ENCODE measurements at regions not wholly inside any gene's neighbourhood (a gene's known extent, or its start where the extent isn't known, plus 50 kb on each side); places are given as distances from the start of the nearest gene placed in this dataset.

DNA sequence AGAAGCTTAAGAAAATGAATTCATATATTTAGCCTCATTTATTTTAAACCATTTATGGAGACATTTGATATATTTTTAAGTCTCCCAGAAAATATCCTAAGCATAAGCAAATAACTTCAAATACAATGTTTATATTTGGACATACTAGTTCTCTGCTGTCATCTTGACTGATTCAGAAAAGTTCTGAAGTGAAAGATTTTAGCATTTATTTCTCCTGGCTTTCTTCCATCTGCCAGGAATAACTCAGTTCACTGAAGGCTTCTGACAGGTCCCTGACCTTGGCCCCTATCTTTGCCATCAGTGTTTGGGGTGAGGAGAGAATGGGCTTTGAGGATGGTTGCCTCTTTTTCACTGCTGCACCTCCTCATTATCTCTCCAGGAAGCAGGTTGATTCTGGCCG is 115.7 kb downstream of the SLIT2 start:
- no peaks in the 10 kb centered on the region for H3K9me3 ChIP-seq (ENCODE audit: severe bottlenecking)
- DNase-seq (ENCODE audit: low spot score) (no peak), ATAC-seq (ENCODE audit: low read depth) (no peak)
- H3K27ac ChIP-seq (ENCODE audit: poor library complexity, severe bottlenecking): no peak overlapping the region
- H3K4me3 ChIP-seq (ENCODE audit: severe bottlenecking): no peak overlapping the region
- H3K4me1 ChIP-seq (ENCODE audit: insufficient read depth, poor library complexity, severe bottlenecking): no peaks in the 10 kb centered on the region
- H3K27me3 ChIP-seq (ENCODE audit: insufficient read depth, poor library complexity, severe bottlenecking): no peaks in the 10 kb centered on the region
- H3K36me3 ChIP-seq (ENCODE audit: low read depth): no peaks in the 10 kb centered on the region
- TF ChIP-seq, protein P1, sequence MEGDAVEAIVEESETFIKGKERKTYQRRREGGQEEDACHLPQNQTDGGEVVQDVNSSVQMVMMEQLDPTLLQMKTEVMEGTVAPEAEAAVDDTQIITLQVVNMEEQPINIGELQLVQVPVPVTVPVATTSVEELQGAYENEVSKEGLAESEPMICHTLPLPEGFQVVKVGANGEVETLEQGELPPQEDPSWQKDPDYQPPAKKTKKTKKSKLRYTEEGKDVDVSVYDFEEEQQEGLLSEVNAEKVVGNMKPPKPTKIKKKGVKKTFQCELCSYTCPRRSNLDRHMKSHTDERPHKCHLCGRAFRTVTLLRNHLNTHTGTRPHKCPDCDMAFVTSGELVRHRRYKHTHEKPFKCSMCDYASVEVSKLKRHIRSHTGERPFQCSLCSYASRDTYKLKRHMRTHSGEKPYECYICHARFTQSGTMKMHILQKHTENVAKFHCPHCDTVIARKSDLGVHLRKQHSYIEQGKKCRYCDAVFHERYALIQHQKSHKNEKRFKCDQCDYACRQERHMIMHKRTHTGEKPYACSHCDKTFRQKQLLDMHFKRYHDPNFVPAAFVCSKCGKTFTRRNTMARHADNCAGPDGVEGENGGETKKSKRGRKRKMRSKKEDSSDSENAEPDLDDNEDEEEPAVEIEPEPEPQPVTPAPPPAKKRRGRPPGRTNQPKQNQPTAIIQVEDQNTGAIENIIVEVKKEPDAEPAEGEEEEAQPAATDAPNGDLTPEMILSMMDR (IDR thresholded peaks at IDR 0.05; ENCODE audit: poor library complexity, severe bottlenecking): no peak

DNA sequence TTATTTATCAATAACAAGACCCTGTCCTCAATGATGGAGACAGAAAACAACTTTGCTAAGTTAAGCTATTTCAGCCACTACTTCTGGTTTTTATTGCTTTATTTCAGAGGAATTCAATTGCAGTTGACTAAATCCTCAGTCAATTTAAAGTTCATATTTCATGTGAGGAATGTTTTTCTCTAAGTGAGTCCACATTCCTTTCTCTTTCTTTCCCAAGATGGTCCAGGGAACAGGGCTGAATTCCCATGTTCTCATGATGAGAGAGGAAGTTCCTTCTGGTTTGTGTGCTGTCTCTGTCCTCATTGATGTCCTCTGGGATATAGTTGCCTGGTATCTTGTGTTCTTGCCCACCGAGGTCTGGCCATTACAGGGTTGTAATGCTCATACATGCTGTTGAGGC is 117.2 kb downstream of the SLIT2 start:
- DNase-seq (ENCODE audit: low spot score) (no peak), ATAC-seq (ENCODE audit: low read depth) (no peak)
- Histone ChIP-seq H3K27ac (ENCODE audit: poor library complexity, severe bottlenecking) (no peak overlapping the region), H3K9me3 (ENCODE audit: severe bottlenecking) (no peaks in the 10 kb centered on the region), H3K4me1 (ENCODE audit: insufficient read depth, poor library complexity, severe bottlenecking) (no peaks in the 10 kb centered on the region), H3K4me3 (ENCODE audit: severe bottlenecking) (no peak overlapping the region), H3K36me3 (ENCODE audit: low read depth) (no peaks in the 10 kb centered on the region), H3K27me3 (ENCODE audit: insufficient read depth, poor library complexity, severe bottlenecking) (no peaks in the 10 kb centered on the region)
- TF ChIP-seq, protein P1 (IDR thresholded peaks at IDR 0.05; ENCODE audit: poor library complexity, severe bottlenecking): no peak

DNA sequence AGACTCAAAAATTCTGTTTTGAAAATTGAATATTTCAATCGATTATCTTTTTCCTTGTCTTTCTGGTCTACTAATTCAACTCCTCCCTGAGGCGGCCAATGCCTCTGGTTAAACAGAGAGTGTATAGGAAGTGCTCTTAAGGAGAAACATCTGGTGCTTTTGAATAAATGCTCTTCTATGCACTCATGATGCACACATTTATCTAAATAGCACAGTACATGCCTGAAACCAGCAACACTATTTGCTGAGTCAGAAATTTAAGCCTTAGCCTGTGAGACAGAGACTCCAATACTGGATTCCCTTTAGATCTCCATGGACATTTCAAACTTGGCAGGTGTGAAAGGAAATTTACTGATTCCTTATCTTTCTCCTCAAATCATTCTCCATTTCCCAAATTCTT is 118.6 kb downstream of the SLIT2 start:
- no peaks in the 10 kb centered on the region for H3K36me3 ChIP-seq (ENCODE audit: low read depth)
- ATAC-seq (ENCODE audit: low read depth): no peak
- no peak for DNase-seq (ENCODE audit: low spot score)
- no peak overlapping the region for H3K4me3 ChIP-seq (ENCODE audit: severe bottlenecking)
- H3K27me3 ChIP-seq (ENCODE audit: insufficient read depth, poor library complexity, severe bottlenecking): no peaks in the 10 kb centered on the region
- no peak overlapping the region for H3K27ac ChIP-seq (ENCODE audit: poor library complexity, severe bottlenecking)
- H3K9me3 ChIP-seq (ENCODE audit: severe bottlenecking): no peaks in the 10 kb centered on the region
- TF ChIP-seq, protein P1 (IDR thresholded peaks at IDR 0.05; ENCODE audit: poor library complexity, severe bottlenecking): no peak
- no peaks in the 10 kb centered on the region for H3K4me1 ChIP-seq (ENCODE audit: insufficient read depth, poor library complexity, severe bottlenecking)

DNA sequence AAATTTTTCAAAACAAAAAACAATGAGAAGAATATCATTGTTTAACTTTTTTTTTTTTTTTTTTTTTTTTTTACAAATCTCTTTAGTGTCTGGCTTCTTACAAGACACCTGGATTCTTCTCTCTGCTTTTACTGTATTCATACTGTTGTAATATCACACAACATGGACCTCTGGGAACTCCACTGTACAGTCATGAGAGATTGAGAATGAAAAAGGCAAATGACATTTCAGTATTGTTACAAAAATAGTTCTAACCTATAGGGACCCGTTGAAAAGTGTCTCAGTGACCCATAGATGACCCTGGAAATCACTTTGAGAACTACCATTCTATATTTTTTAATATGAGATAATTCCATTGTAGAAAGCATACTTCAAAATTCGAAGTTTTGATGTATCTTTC is 124.4 kb downstream of the SLIT2 start:
- DNase-seq (ENCODE audit: low spot score): no peak
- ATAC-seq (ENCODE audit: low read depth): no peak
- TF ChIP-seq, protein P1 (IDR thresholded peaks at IDR 0.05; ENCODE audit: poor library complexity, severe bottlenecking): no peak

DNA sequence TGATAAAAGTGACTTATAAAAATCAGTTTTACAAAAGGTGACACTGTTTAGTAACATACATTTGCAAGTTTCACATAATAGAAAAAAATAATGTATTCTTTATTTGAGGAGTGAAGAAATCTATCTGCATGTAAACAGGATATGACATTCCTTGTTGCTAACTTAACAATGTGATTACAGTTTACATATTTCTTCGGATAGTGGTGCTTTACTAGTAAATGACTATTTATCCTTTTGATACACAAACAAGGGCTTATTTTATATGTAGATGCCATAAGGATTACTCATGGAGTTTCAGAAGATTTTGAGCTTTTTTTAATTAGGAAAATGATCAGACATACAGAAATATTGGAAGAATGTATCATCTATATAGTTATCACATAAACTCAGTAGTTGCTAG is 126.5 kb downstream of the SLIT2 start:
- no peak for ATAC-seq (ENCODE audit: low read depth)
- H3K9me3 ChIP-seq (ENCODE audit: severe bottlenecking): no peaks in the 10 kb centered on the region
- TF ChIP-seq, protein P1 (IDR thresholded peaks at IDR 0.05; ENCODE audit: poor library complexity, severe bottlenecking): no peak

More for the DNA sequence above, 124.4 kb downstream of the SLIT2 start:
- no peak overlapping the region for H3K27ac ChIP-seq (ENCODE audit: poor library complexity, severe bottlenecking)
- H3K4me3 ChIP-seq (ENCODE audit: severe bottlenecking): no peak overlapping the region
- H3K4me1 ChIP-seq (ENCODE audit: insufficient read depth, poor library complexity, severe bottlenecking): no peaks in the 10 kb centered on the region
- H3K9me3 ChIP-seq (ENCODE audit: severe bottlenecking): no peaks in the 10 kb centered on the region
- H3K36me3 ChIP-seq (ENCODE audit: low read depth): no peaks in the 10 kb centered on the region
- no peaks in the 10 kb centered on the region for H3K27me3 ChIP-seq (ENCODE audit: insufficient read depth, poor library complexity, severe bottlenecking)

More for the DNA sequence above, 126.5 kb downstream of the SLIT2 start:
- Histone ChIP-seq H3K4me3 (ENCODE audit: severe bottlenecking) (no peak overlapping the region), H3K36me3 (ENCODE audit: low read depth) (no peaks in the 10 kb centered on the region), H3K4me1 (ENCODE audit: insufficient read depth, poor library complexity, severe bottlenecking) (no peaks in the 10 kb centered on the region), H3K27me3 (ENCODE audit: insufficient read depth, poor library complexity, severe bottlenecking) (no peaks in the 10 kb centered on the region), H3K27ac (ENCODE audit: poor library complexity, severe bottlenecking) (no peak overlapping the region)
- DNase-seq (ENCODE audit: low spot score): no peak

All from RWPE2 (cell line).